NB4 (cell line): ENCODE measurements at regions not wholly inside any gene's neighbourhood (a gene's known extent, or its start where the extent isn't known, plus 50 kb on each side); places are given as distances from the start of the nearest gene placed in this dataset.

Experiments used
- DNase-seq: peaks from one replicate; pipeline ENCODE4 v3.0.0; 2010; ENCODE audit warnings: low read depth
- H3K4me3 ChIP-seq: one replicate; pipeline ENCODE4 v1.5.1; 2011; ENCODE audit warnings: mild to moderate bottlenecking, low read depth, low read length, moderate library complexity
- CTCF ChIP-seq: IDR thresholded peaks from one replicate; pipeline ENCODE4 v1.5.1; 2012; ENCODE audit warnings: low read depth, low read length
- MAX ChIP-seq: IDR thresholded peaks from 2 replicates; pipeline ENCODE4 v1.6.1; 2011; ENCODE audit warnings: low read depth, low read length
- MYC ChIP-seq: IDR thresholded peaks from 2 replicates; pipeline ENCODE4 v1.6.1; 2011; ENCODE audit warnings: low read depth, low read length
- POLR2A ChIP-seq: IDR thresholded peaks from 2 replicates; pipeline ENCODE4 v1.6.1; 2011; ENCODE audit warnings: mild to moderate bottlenecking; ENCODE audit not compliant: insufficient read length; ENCODE audit errors: extremely low read depth

- no peak overlapping the region for H3K4me3 ChIP-seq
- DNase-seq: no peak
- TF ChIP-seq MYC: no peak
- TF ChIP-seq CTCF: no peak
- TF ChIP-seq MAX: no peak
- no peak for TF ChIP-seq POLR2A
Measured at GRCh38 chr12:5203274-5203673, 159.6 kb downstream of the KCNA5 start.

- TF ChIP-seq POLR2A (no peak), MAX (no peak), CTCF (no peak), MYC (no peak)
- DNase-seq: no peak
- H3K4me3 ChIP-seq: no peak overlapping the region
Measured at GRCh38 chr12:5203720-5204119, 160.0 kb downstream of the KCNA5 start.

- no peak for DNase-seq
- no peak overlapping the region for H3K4me3 ChIP-seq
- no peak for TF ChIP-seq POLR2A
Measured at GRCh38 chr12:5204271-5204670, 160.6 kb downstream of the KCNA5 start.

- no peak for TF ChIP-seq POLR2A
- no peak for TF ChIP-seq CTCF
- DNase-seq: no peak
Measured at GRCh38 chr12:5204831-5205230, 161.2 kb downstream of the KCNA5 start.

GRCh38 chr12:5206401-5207175, 162.9 kb downstream of the KCNA5 start:
- no peak for TF ChIP-seq MYC
- TF ChIP-seq MAX: no peak
- no peak for TF ChIP-seq POLR2A
- TF ChIP-seq CTCF: no peak
- H3K4me3 ChIP-seq: no peak overlapping the region
- DNase-seq: no peak

More at GRCh38 chr12:5204831-5205230, 161.2 kb downstream of the KCNA5 start:
- H3K4me3 ChIP-seq: no peak overlapping the region

- no peak for DNase-seq
- TF ChIP-seq POLR2A: no peak
- no peak for TF ChIP-seq CTCF
- no peak for TF ChIP-seq MAX
- TF ChIP-seq MYC: no peak
- no peak overlapping the region for H3K4me3 ChIP-seq
Measured at GRCh38 chr12:5210179-5210922, 166.7 kb downstream of the KCNA5 start.
